IMR-90 (cell line): ENCODE measurements at regions not wholly inside any gene's neighbourhood (a gene's known extent, or its start where the extent isn't known, plus 50 kb on each side); places are given as distances from the start of the nearest gene placed in this dataset.
A peak's percentile ranks its signal among the peaks of the same experiment; 100 is the strongest.

Source experiments
- ATAC-seq: fragments of 200-7000 bp; cut with Tn5 transposase; 2 replicates; pipeline ENCODE4 v1.9.1; 2020; ENCODE audit warnings: low read depth, mild to moderate bottlenecking, moderate library complexity
- BruUV-seq: library from RNA; stranded (reverse); fragments of 400-500 nt; replicated peaks from 2 replicates; lab custom pipeline; 2021; lab: Mats Ljungman, UMichigan
- CTCF ChIA-PET: fragments of 300-600 bp; formaldehyde crosslinking; extraction: SDS; loops from one replicate; lab custom pipeline; 2021; ENCODE audit warnings: antibody characterized with exemption; lab: Yijun Ruan, JAX
- POLR2A ChIA-PET: fragments of 300-600 bp; sonication (Branson Sonifier 250); formaldehyde crosslinking; loops from one replicate; lab custom pipeline; 2022; ENCODE audit warnings: antibody characterized with exemption; ENCODE audit not compliant: unreplicated experiment; lab: Charles Lee
- DNase-seq: peaks from one replicate; pipeline ENCODE4 v3.0.0; 2013
- H2AFZ ChIP-seq: replicated peaks from 2 replicates; pipeline ENCODE3; 2013; ENCODE audit warnings: low read length, mild to moderate bottlenecking; ENCODE audit not compliant: poor library complexity
- H2AK5ac ChIP-seq: 2 replicates; pipeline ENCODE4 v1.6.1; 2013; ENCODE audit warnings: low read depth, low read length, inconsistent platforms
- H2AK9ac ChIP-seq: replicated peaks from 2 replicates; pipeline ENCODE3; 2013; ENCODE audit warnings: mild to moderate bottlenecking, low read depth, low read length, moderate library complexity; ENCODE audit not compliant: poor library complexity
- H2BK120ac ChIP-seq: 2 replicates; pipeline ENCODE4 v1.6.1; 2013; ENCODE audit warnings: low read depth, low read length, inconsistent platforms
- H2BK15ac ChIP-seq: 3 replicates; pipeline ENCODE4 v1.6.1; 2013; ENCODE audit warnings: low read depth, low read length, inconsistent platforms
- H2BK20ac ChIP-seq: 2 replicates; pipeline ENCODE4 v1.6.1; 2013; ENCODE audit warnings: low read depth, mild to moderate bottlenecking, inconsistent platforms, low read length, moderate library complexity
- H2BK5ac ChIP-seq: 2 replicates; pipeline ENCODE4 v1.6.1; 2013; ENCODE audit warnings: mild to moderate bottlenecking, low read depth, low read length, inconsistent platforms; ENCODE audit not compliant: poor library complexity, severe bottlenecking
- H3K14ac ChIP-seq: replicated peaks from 2 replicates; pipeline ENCODE4 v1.6.1; 2013; ENCODE audit warnings: low read depth, low read length, inconsistent platforms
- H3K18ac ChIP-seq: 2 replicates; pipeline ENCODE4 v1.6.1; 2013; ENCODE audit warnings: low read depth, low read length, control low read depth
- H3K23ac ChIP-seq: 2 replicates; pipeline ENCODE4 v1.6.1; 2013; ENCODE audit warnings: low read depth, low read length, inconsistent platforms
- H3K27ac ChIP-seq: 2 replicates; pipeline ENCODE4 v1.5.1; 2013; ENCODE audit warnings: mild to moderate bottlenecking, control low read depth, low read length; ENCODE audit not compliant: insufficient read depth
- H3K27me3 ChIP-seq: 2 replicates; pipeline ENCODE4 v1.6.1; 2013; ENCODE audit warnings: low read length; ENCODE audit not compliant: control insufficient read depth, insufficient read depth
- H3K36me3 ChIP-seq: 2 replicates; pipeline ENCODE4 v1.6.1; 2013; ENCODE audit warnings: low read length, mixed read lengths; ENCODE audit not compliant: control insufficient read depth, insufficient read depth
- H3K4ac ChIP-seq: 2 replicates; pipeline ENCODE4 v1.6.1; 2013; ENCODE audit warnings: low read depth, low read length, inconsistent platforms
- H3K4me1 ChIP-seq: 2 replicates; pipeline ENCODE4 v1.6.1; 2013; ENCODE audit warnings: low read length, mixed read lengths; ENCODE audit not compliant: control insufficient read depth, insufficient read depth
- H3K4me2 ChIP-seq: 2 replicates; pipeline ENCODE4 v1.6.1; 2013; ENCODE audit warnings: low read depth, mild to moderate bottlenecking, control low read depth, low read length, moderate library complexity
- H3K4me3 ChIP-seq: 2 replicates; pipeline ENCODE4 v1.5.1; 2013; ENCODE audit warnings: low read depth, mild to moderate bottlenecking, control low read depth, low read length, moderate library complexity; ENCODE audit not compliant: insufficient read depth
- H3K56ac ChIP-seq: 2 replicates; pipeline ENCODE4 v1.6.1; 2013; ENCODE audit warnings: low read length, inconsistent platforms; ENCODE audit not compliant: insufficient read depth; ENCODE audit errors: extremely low read depth
- H3K79me1 ChIP-seq, 2 experiments: 2 replicates each; pipeline ENCODE4 v1.6.1; 2013; ENCODE audit warnings: low read length in 2 of 2, inconsistent platforms in 1 of 2, low read depth in 1 of 2
- H3K9ac ChIP-seq: 2 replicates; pipeline ENCODE4 v1.6.1; 2013; ENCODE audit warnings: low read depth, low read length, control low read depth
- H3K9me1 ChIP-seq: 2 replicates; pipeline ENCODE4 v1.6.1; 2013; ENCODE audit warnings: low read length, inconsistent platforms; ENCODE audit not compliant: insufficient read depth
- H3K9me3 ChIP-seq: 2 replicates; pipeline ENCODE4 v1.6.1; 2013; ENCODE audit warnings: low read length; ENCODE audit not compliant: control insufficient read depth, insufficient read depth
- H4K20me1 ChIP-seq: 2 replicates; pipeline ENCODE4 v1.6.1; 2013; ENCODE audit warnings: low read length, inconsistent platforms; ENCODE audit not compliant: insufficient read depth
- H4K5ac ChIP-seq: 2 replicates; pipeline ENCODE4 v1.6.1; 2013; ENCODE audit warnings: mild to moderate bottlenecking, low read depth, low read length, control low read depth
- H4K8ac ChIP-seq, 2 experiments: 2 replicates each; pipeline ENCODE4 v1.6.1; 2013; ENCODE audit warnings: low read depth in 2 of 2, low read length in 2 of 2, control low read depth in 1 of 2, inconsistent platforms in 1 of 2
- H4K91ac ChIP-seq: 2 replicates; pipeline ENCODE4 v1.6.1; 2013; ENCODE audit warnings: low read depth, low read length, inconsistent platforms; ENCODE audit not compliant: insufficient read depth
- CEBPB ChIP-seq: IDR thresholded peaks from 2 replicates; pipeline ENCODE4 v1.6.1; 2012; ENCODE audit warnings: low read depth, low read length, improper control_type of control experiment
- FOS ChIP-seq: fragments of 150-350 bp; IDR thresholded peaks from 2 replicates; pipeline ENCODE4 v1.6.1; 2016; ENCODE audit warnings: low read depth, low read length
- MAFK ChIP-seq: IDR thresholded peaks from 2 replicates; pipeline ENCODE4 v1.6.1; 2012; ENCODE audit warnings: low read depth, low read length, improper control_type of control experiment
- MXI1 ChIP-seq: IDR thresholded peaks from 2 replicates; pipeline ENCODE4 v1.6.1; 2012; ENCODE audit warnings: low read depth, mild to moderate bottlenecking, low read length, moderate library complexity, borderline replicate concordance
- WGBS, 2 experiments: methylation state at CpG; one replicate each; pipeline versions ENCODE4 v1.1.5 to v1.1.7; 2013; ENCODE audit warnings: missing lambda C conversion rate in 2 of 2; ENCODE audit not compliant: insufficient read length in 1 of 2; ENCODE audit errors: extremely low coverage in 2 of 2; 5-methylcytosine and 5-hydroxymethylcytosine counted together
- dilution Hi-C: fragments of 300-500 bp; cut with HindIII; formaldehyde crosslinking; loops from one replicate; pipeline ENCODE4 v1.14.3; 2018; ENCODE audit warnings: low sequenced_read_pairs; ENCODE audit not compliant: unreplicated experiment
- in situ Hi-C: fragments of 300-500 bp; cut with MboI; formaldehyde crosslinking; loops from 3 replicates; pipeline ENCODE4 v1.14.3; 2019; ENCODE audit warnings: low sequenced_read_pairs, inconsistent platforms, mixed read lengths
- intact Hi-C: fragments of 100-400 bp; cut with micrococcal nuclease; formaldehyde crosslinking; loops from 2 replicates; pipeline ENCODE4 v1.10.0; 2022

GRCh38 chr4:110415478-110415877, 60.5 kb upstream of the ENPEP start:
- no peak overlapping the region for H3K4me3 ChIP-seq
- H3K14ac ChIP-seq, result no peak overlapping the region
- ATAC-seq (no peak), DNase-seq (no peak)
- no peak overlapping the region for H2BK5ac ChIP-seq
- no peak overlapping the region for H2AK5ac ChIP-seq
- H3K27me3 ChIP-seq, result no peaks in the 10 kb centered on the region
- H3K4me2 ChIP-seq, result no peak overlapping the region
- H3K9me1 ChIP-seq, result no peaks in the 10 kb centered on the region
- BruUV-seq, result no TSS peak
- H4K91ac ChIP-seq, result no peak overlapping the region
- no peaks in the 10 kb centered on the region for H3K4me1 ChIP-seq
- CTCF ChIA-PET, result no interaction called here
- no peak overlapping the region for H3K56ac ChIP-seq
- H2BK15ac ChIP-seq, result no peak overlapping the region
- no peaks in the 10 kb centered on the region for H3K79me1 ChIP-seq
- no peak overlapping the region for H4K8ac ChIP-seq
- H4K20me1 ChIP-seq, result no peaks in the 10 kb centered on the region
- no peak overlapping the region for H2AFZ ChIP-seq
- H2AK9ac ChIP-seq, result no peak overlapping the region
- no peak overlapping the region for H3K18ac ChIP-seq
- H3K9me3 ChIP-seq, result no peaks in the 10 kb centered on the region
- no peaks in the 10 kb centered on the region for H3K36me3 ChIP-seq
- dilution Hi-C loops (no loop called here), in situ Hi-C loops (no loop called here), intact Hi-C loops (no loop called here)
- POLR2A ChIA-PET, result no interaction called here
- no peak overlapping the region for H2BK120ac ChIP-seq
- H3K27ac ChIP-seq, result no peak overlapping the region
- H3K4ac ChIP-seq, result no peak overlapping the region
- WGBS, 2 experiments, result no CpG with 5 or more reads among the region's 4 CpGs
- H2BK20ac ChIP-seq, result no peak overlapping the region
- TF ChIP-seq MXI1 (no peak), CEBPB (peak; percentile 44), MAFK (no peak), FOS (no peak)
- no peak overlapping the region for H3K23ac ChIP-seq
- H4K5ac ChIP-seq, result no peak overlapping the region
- no peak overlapping the region for H3K9ac ChIP-seq
